ENCODE measurements at regions not wholly inside any gene's neighbourhood (a gene's known extent, or its start where the extent isn't known, plus 50 kb on each side); places are given as distances from the start of the nearest gene placed in this dataset.

DNA sequence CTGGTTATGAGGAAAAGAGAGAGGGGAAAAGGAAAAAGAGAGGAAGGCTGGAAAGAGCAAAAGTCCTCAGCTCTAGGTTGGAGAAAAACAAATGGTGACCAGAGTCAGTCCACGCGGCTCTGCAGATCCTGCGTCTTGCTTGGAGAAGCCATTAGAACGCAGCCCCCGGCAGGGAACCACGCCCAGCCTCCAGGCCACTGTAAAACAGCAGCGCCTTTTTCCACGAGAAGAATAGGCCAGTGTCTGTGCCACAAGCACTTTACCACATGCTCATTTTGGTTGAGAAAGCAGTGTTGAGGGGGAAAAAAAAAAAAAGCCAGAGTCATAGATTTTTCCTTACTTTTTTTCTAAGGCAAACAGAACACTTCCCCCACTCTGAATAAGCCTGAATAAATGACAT lies 846.9 kb upstream of the ADAMTS5 start:
- Histone ChIP-seq H3K36me3 (no peaks in the 10 kb centered on the region), H3K9me3 (no peaks in the 10 kb centered on the region), H3K27me3 (no peaks in the 10 kb centered on the region), H3K4me1 (no peaks in the 10 kb centered on the region), H3K4me3 (no peak overlapping the region), H3K27ac (no peak overlapping the region)
- TF ChIP-seq POLR2A (IDR thresholded peaks at IDR 0.05) (no peak), CTCF (IDR thresholded peaks at IDR 0.05) (no peak)
- intact Hi-C loops (cut with DNase I; ENCODE audit: low total_unique reads), result no loop called here
- no peak for DNase-seq

GRCh38 chr21:27813344-27813743 lies 846.5 kb upstream of the ADAMTS5 start:
- no peaks in the 10 kb centered on the region for H3K36me3 ChIP-seq
- H3K4me1 ChIP-seq, result no peaks in the 10 kb centered on the region
- intact Hi-C loops (cut with DNase I; ENCODE audit: low total_unique reads), result no loop called here
- TF ChIP-seq POLR2A (IDR thresholded peaks at IDR 0.05), result no peak
- TF ChIP-seq CTCF (IDR thresholded peaks at IDR 0.05), result no peak
- no peak for DNase-seq
- H3K27me3 ChIP-seq, result no peaks in the 10 kb centered on the region
- no peaks in the 10 kb centered on the region for H3K9me3 ChIP-seq
- H3K4me3 ChIP-seq, result no peak overlapping the region
- H3K27ac ChIP-seq, result peak overlapping the region in 1 of 2 donors; percentile 12

DNA sequence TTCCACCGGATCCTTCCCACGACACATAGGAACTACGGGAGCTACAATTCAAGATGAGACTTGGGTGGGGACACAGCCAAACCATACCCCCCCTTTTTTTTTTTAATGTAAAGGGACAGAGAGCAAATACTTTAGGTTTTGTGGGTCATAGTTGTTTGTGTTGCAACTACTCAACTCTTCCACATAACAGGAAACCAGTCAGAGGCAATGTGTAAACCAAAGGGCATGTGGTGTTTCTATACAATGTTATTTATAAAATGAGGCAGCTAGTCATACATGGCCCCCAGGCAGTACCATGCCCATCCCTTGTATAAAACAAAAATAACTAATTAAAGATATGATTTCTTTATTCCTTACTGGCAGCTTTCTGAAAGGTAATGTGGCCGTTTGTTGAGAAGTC lies 845.4 kb upstream of the ADAMTS5 start:
- no peaks in the 10 kb centered on the region for H3K27me3 ChIP-seq
- TF ChIP-seq POLR2A (IDR thresholded peaks at IDR 0.05) (no peak), CTCF (IDR thresholded peaks at IDR 0.05) (no peak)
- no peak overlapping the region for H3K4me3 ChIP-seq
- no peak for DNase-seq
- no peak overlapping the region for H3K27ac ChIP-seq
- H3K9me3 ChIP-seq, result no peaks in the 10 kb centered on the region
- H3K36me3 ChIP-seq, result no peaks in the 10 kb centered on the region
- intact Hi-C loops (cut with DNase I; ENCODE audit: low total_unique reads), result no loop called here
- no peaks in the 10 kb centered on the region for H3K4me1 ChIP-seq

DNA sequence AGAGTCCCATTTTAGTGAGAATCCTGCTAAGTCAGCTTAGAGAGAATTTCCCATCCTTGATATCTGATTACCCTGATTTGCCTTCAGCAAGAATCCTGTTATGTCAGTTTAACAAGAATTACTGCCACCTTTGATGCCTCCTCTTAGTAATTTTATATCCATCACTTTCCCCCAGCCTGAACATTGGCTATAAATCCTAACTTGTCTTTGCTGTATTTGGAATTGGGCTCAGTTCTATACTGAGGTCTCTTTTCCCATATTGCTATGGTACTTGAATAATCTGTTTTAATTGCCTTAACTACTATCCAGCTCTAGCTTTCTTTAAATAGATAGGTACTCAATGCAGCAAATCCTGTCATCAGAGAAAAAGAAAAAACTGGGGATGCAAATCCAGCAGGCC lies 842.0 kb upstream of the ADAMTS5 start:
- DNase-seq, result no peak
- Histone ChIP-seq H3K9me3 (no peaks in the 10 kb centered on the region), H3K27ac (peak overlapping the region in 1 of 2 donors; percentile 63), H3K4me1 (peaks cover 0 to 6% of the 10 kb centered on the region in 2 donors), H3K27me3 (no peaks in the 10 kb centered on the region), H3K36me3 (no peaks in the 10 kb centered on the region), H3K4me3 (no peak overlapping the region)
- TF ChIP-seq CTCF (IDR thresholded peaks at IDR 0.05) (no peak), POLR2A (IDR thresholded peaks at IDR 0.05) (no peak)
- intact Hi-C loops (cut with DNase I; ENCODE audit: low total_unique reads), result no loop called here

- peak in 1 of 2 donors; percentile 63 for DNase-seq
- H3K4me3 ChIP-seq, result no peak overlapping the region
- TF ChIP-seq POLR2A (IDR thresholded peaks at IDR 0.05) (no peak), CTCF (IDR thresholded peaks at IDR 0.05) (no peak)
- peaks cover 0 to 6% of the 10 kb centered on the region in 2 donors for H3K4me1 ChIP-seq
- no peaks in the 10 kb centered on the region for H3K27me3 ChIP-seq
- no peaks in the 10 kb centered on the region for H3K36me3 ChIP-seq
- H3K27ac ChIP-seq, result peak overlapping the region; percentile 63 to 73
- no peaks in the 10 kb centered on the region for H3K9me3 ChIP-seq
- intact Hi-C loops (cut with DNase I; ENCODE audit: low total_unique reads), result no loop called here
These were observed 840.7 kb upstream of the ADAMTS5 start for GRCh38 chr21:27807596-27807995.

Measured in uterus (tissue), 3 donors.